GM12874 (cell line): ENCODE measurements at regions not wholly inside any gene's neighbourhood (a gene's known extent, or its start where the extent isn't known, plus 50 kb on each side); places are given as distances from the start of the nearest gene placed in this dataset.

Source experiments
- CTCF ChIP-seq: IDR thresholded peaks from 2 replicates; pipeline ENCODE4 v1.5.1; 2011; ENCODE audit warnings: low read depth, mild to moderate bottlenecking, control low read depth, low read length, moderate library complexity; ENCODE audit not compliant: insufficient read depth

GRCh38 chr2:172323256-172323655, 104.1 kb upstream of the ITGA6 start:
- TF ChIP-seq CTCF: no peak

- no peak for TF ChIP-seq CTCF
These were observed 103.4 kb upstream of the ITGA6 start for GRCh38 chr2:172323861-172324597.

DNA sequence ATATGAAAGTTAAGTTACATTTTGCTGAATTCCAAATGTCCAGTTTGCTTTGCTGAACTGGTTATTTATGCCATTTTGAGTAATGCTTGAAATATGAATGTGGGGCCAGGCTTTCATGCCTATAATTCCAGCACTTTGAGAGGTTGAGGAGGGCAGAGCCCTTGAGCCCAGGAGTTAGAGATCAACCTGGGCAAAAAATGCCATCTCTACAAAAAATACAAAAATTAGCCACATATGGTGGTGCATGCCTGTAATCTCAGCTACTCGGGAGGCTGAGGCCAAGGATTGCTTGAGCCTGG, 101.2 kb upstream of the ITGA6 start:
- TF ChIP-seq CTCF: no peak

- TF ChIP-seq CTCF: no peak
These were observed 99.1 kb upstream of the ITGA6 start for GRCh38 chr2:172328103-172328841.

DNA sequence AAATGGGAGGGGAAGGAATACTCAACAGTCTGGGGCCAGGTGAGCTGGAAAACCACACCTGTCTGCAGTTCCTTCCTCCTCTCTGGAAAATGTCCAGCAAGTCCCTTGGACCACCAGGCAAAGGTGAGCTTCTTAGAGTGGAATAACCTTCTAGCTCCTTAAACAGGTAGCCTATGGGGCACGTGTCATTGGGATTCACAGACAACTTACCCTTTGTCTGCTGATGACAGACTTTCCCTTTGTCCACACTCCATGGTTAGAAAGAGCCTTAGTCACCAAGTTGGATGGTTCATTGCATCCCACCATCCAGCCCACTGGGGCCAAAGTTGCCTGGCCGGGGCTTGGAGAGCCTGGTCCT, 98.0 kb upstream of the ITGA6 start:
- TF ChIP-seq CTCF: no peak

DNA sequence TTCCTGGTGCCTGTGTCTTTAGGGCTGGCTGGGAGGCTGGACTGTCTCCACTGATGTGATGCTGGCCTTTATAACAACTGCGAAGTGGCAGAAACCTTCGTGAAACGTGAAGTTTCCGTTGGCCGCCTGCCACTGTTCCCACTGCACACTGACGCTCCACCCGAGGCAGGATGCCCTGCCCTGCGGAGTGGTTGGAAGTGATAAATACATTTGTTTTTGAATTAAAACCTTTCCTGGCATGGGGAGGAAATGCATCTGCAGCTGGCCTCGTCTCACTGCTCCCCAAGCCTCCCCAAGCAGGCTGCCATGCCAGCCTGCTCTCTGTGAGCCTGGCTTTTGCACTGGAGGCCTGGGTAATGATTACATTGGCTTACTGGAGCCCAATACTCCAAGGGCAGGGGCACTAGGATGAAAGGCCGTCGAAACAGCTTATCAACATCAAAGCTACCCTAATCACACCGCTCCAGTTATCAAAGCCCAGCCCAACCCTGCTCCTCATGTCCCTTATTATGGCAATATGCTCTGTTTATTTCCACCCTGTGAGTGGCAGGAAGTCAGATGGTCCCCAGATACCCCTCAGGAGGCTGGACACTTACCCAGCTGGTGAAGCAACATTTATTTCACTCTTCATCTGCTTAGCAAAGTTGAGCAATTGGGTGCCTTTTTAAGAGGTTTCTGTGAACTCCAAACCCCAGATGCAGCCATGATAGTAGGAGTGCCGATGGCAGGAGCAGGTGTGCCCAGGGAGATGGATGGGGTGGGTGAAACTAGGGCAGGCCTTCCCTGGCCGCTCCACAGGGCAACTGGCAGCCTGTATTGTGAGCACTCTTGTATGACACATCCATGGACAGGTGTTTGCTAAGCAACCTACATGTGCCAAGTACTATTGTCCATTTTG, 97.4 kb upstream of the ITGA6 start:
- no peak for TF ChIP-seq CTCF

DNA sequence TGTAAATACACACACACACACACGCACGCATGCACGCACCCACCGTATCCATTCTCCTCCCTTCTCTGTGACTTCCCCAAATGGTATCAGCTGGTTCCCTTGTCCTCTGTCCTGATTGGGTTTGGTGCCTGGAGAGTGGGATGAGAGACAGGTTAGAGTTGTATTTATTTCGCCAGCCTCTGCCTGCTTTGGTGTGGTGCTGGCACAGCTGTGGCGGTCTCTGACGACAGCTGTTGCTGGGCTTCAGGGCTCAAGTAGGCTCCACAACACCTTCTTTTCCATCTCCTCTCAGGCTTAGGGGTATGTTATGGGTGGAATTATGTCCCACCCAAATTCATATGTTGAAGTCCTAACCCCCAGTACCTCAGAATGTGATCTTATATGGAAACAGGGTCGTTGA, 94.9 kb upstream of the ITGA6 start:
- TF ChIP-seq CTCF: no peak
